GM12873 (cell line): ENCODE measurements at regions not wholly inside any gene's neighbourhood (a gene's known extent, or its start where the extent isn't known, plus 50 kb on each side); places are given as distances from the start of the nearest gene placed in this dataset.

Experiments
- CTCF ChIP-seq: IDR thresholded peaks from 2 replicates; pipeline ENCODE4 v1.5.1; 2012; ENCODE audit warnings: low read depth, mild to moderate bottlenecking, moderate library complexity, low read length, control low read depth; ENCODE audit not compliant: insufficient read depth; ENCODE audit errors: missing control alignments

GRCh38 chr18:38035193-38035592, 469.6 kb upstream of the CELF4 start:
- TF ChIP-seq CTCF, result no peak

- no peak for TF ChIP-seq CTCF
Observed at GRCh38 chr18:38033282-38033681, 467.7 kb upstream of the CELF4 start.

- no peak for TF ChIP-seq CTCF
Observed at GRCh38 chr18:38032516-38032915, 466.9 kb upstream of the CELF4 start.

DNA sequence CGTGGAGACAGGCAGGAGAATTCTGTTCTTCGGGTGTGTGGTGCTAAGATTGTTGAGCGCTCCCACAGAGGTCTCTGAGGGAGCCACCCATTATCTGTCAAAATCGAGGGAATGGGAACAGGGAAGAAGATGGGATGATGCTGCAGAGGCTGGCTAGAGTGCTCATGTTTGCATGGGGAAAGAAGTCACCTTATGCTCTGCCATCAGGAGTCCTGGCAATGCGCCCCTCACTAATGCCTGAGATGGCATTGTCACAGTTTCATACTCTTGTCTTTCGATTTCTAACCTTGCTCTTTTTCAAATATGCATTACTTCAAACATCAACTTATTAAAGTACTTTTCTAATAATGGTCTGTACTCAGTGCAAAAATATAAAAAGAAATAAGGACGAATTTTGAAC, 463.3 kb upstream of the CELF4 start:
- no peak for TF ChIP-seq CTCF

GRCh38 chr18:38025433-38026038, 459.9 kb upstream of the CELF4 start:
- no peak for TF ChIP-seq CTCF

GRCh38 chr18:38023871-38024270, 458.3 kb upstream of the CELF4 start:
- no peak for TF ChIP-seq CTCF

- no peak for TF ChIP-seq CTCF
Observed at GRCh38 chr18:38022234-38022633, 456.6 kb upstream of the CELF4 start.

DNA sequence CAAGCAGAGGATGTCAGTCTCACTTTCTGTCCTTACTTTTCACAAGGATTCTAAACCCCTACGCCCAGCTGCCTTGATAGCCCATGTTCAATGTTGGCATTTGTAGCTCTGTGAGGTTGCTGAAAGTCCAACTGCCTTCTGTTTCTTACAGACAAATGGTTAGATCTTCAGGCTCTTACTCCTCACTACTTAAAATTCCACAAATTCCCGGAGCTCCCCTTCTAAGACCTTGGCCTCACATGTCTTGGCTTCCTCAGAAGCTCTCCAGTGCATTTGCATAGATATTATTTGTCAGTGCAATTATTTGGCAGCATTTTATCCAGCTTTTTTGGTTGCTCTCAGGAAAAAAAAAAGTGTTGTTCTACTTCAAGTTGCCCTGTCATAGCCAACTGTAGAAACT, 453.7 kb upstream of the CELF4 start:
- no peak for TF ChIP-seq CTCF
